H1 (cell line): ENCODE measurements at regions not wholly inside any gene's neighbourhood (a gene's known extent, or its start where the extent isn't known, plus 50 kb on each side); places are given as distances from the start of the nearest gene placed in this dataset.

Experiments
- CTCF ChIA-PET: fragments of 300-600 bp; sonication (Branson Sonifier 250); formaldehyde crosslinking; loops from one replicate; lab custom pipeline; 2021; ENCODE audit not compliant: partially characterized antibody; lab: Charles Lee
- POLR2A ChIA-PET: fragments of 300-600 bp; sonication (Branson Sonifier 250); formaldehyde crosslinking; loops from one replicate; lab custom pipeline; 2021; ENCODE audit warnings: inconsistent platforms; ENCODE audit not compliant: partially characterized antibody; lab: Charles Lee
- DNase-seq, 2 experiments: peaks; one replicate each; pipeline versions ENCODE4 v3.0.0 to v3.0.0-alpha.2; 2010 to 2022; ENCODE audit warnings: low spot score in 2 of 2, low read depth in 1 of 2, mixed read lengths in 1 of 2
- FAIRE-seq: peaks from 2 replicates; lab custom pipeline; 2011; peaks lifted over from hg19 to GRCh38; lab: Jason Lieb, UNC
- H2AFZ ChIP-seq: 2 replicates; pipeline ENCODE4 v1.8.1; 2012; ENCODE audit warnings: low read length, inconsistent platforms
- H2AK5ac ChIP-seq: 2 replicates; pipeline ENCODE4 v1.6.1; 2013; ENCODE audit warnings: low read depth, low read length
- H2BK120ac ChIP-seq: replicated peaks from 2 replicates; pipeline ENCODE3; 2013; ENCODE audit warnings: low read depth, low read length, inconsistent platforms
- H2BK12ac ChIP-seq: 2 replicates; pipeline ENCODE4 v1.6.1; 2013; ENCODE audit warnings: low read depth, low read length
- H2BK15ac ChIP-seq: 2 replicates; pipeline ENCODE4 v1.6.1; 2013; ENCODE audit warnings: low read length
- H2BK20ac ChIP-seq: 2 replicates; pipeline ENCODE4 v1.6.1; 2013; ENCODE audit warnings: low read length
- H2BK5ac ChIP-seq: 2 replicates; pipeline ENCODE4 v1.6.1; 2013; ENCODE audit warnings: low read depth, low read length
- H3K14ac ChIP-seq: 2 replicates; pipeline ENCODE4 v1.6.1; 2013; ENCODE audit warnings: inconsistent platforms; ENCODE audit not compliant: insufficient read length
- H3K18ac ChIP-seq: 2 replicates; pipeline ENCODE4 v1.6.1; 2013; ENCODE audit warnings: low read length; ENCODE audit errors: extremely low read depth
- H3K23ac ChIP-seq: 2 replicates; pipeline ENCODE4 v1.6.1; 2013; ENCODE audit warnings: inconsistent platforms; ENCODE audit not compliant: insufficient read length
- H3K23me2 ChIP-seq: 2 replicates; pipeline ENCODE4 v1.6.1; 2013; ENCODE audit warnings: low read depth, low read length
- H3K27ac ChIP-seq: 2 replicates; pipeline ENCODE4 v1.6.1; 2011; ENCODE audit warnings: low read depth, low read length, inconsistent platforms
- H3K27me3 ChIP-seq, 4 experiments: replicated peaks in 1 of 4; 1 replicate in 1 of 4; 2 replicates in 3 of 4; pipeline versions ENCODE4 v1.6.1 to v1.8.1; 2011 to 2013; ENCODE audit warnings: low read length in 3 of 4, mild to moderate bottlenecking in 3 of 4, inconsistent platforms in 2 of 4, mixed read lengths in 2 of 4, moderate library complexity in 1 of 4; ENCODE audit not compliant: control insufficient read depth in 3 of 4, insufficient read depth in 3 of 4; ENCODE audit errors: extremely low read depth in 1 of 4
- H3K36me3 ChIP-seq, 4 experiments: 2 replicates each; pipeline versions ENCODE4 v1.6.1 to v1.8.1; 2011 to 2013; ENCODE audit warnings: mild to moderate bottlenecking in 4 of 4, low read length in 3 of 4, moderate library complexity in 2 of 4, control low read depth in 1 of 4, inconsistent platforms in 1 of 4; ENCODE audit not compliant: insufficient read depth in 4 of 4, control insufficient read depth in 2 of 4
- H3K4ac ChIP-seq: replicated peaks from 2 replicates; pipeline ENCODE3; 2013; ENCODE audit warnings: low read length, low read depth, mixed read lengths, inconsistent platforms; ENCODE audit not compliant: insufficient read length
- H3K4me1 ChIP-seq, 4 experiments: replicated peaks in 1 of 4; 1 replicate in 1 of 4; 2 replicates in 3 of 4; pipeline versions ENCODE4 v1.6.1 to v1.8.1; 2011 to 2013; ENCODE audit warnings: low read length in 3 of 4, inconsistent platforms in 2 of 4, mixed read lengths in 1 of 4; ENCODE audit not compliant: insufficient read depth in 4 of 4, control insufficient read depth in 3 of 4
- H3K4me2 ChIP-seq, 2 experiments: 2 replicates each; pipeline versions ENCODE4 v1.6.1 to v1.8.1; 2011 to 2013; ENCODE audit warnings: low read depth in 2 of 2, low read length in 2 of 2, control low read depth in 1 of 2, inconsistent platforms in 1 of 2, mild to moderate bottlenecking in 1 of 2; ENCODE audit not compliant: insufficient read depth in 1 of 2
- H3K4me3 ChIP-seq, 4 experiments: fragments of 200-600, 300-600 bp in 1 of 4; sonication (generic), shearing (Covaris generic), sonication (Bioruptor Twin) in 1 of 4; 2 replicates each; pipeline versions ENCODE4 v1.5.1 to v1.8.1; 2011 to 2016; ENCODE audit warnings: low read length in 4 of 4, low read depth in 3 of 4, control low read depth in 2 of 4, inconsistent platforms in 2 of 4, mild to moderate bottlenecking in 2 of 4, mixed read lengths in 1 of 4, moderate library complexity in 1 of 4; ENCODE audit not compliant: insufficient read depth in 2 of 4; ENCODE audit errors: extremely low read depth in 1 of 4
- H3K56ac ChIP-seq: replicated peaks from 2 replicates; pipeline ENCODE3; 2013; ENCODE audit warnings: low read depth, mild to moderate bottlenecking, mixed read lengths, low read length, inconsistent platforms; ENCODE audit not compliant: insufficient read length
- H3K79me1 ChIP-seq: 2 replicates; pipeline ENCODE4 v1.6.1; 2013; ENCODE audit warnings: low read depth, low read length, control low read depth
- H3K79me2 ChIP-seq, 2 experiments: 2 replicates each; pipeline versions ENCODE4 v1.6.1 to v1.8.1; 2012 to 2013; ENCODE audit warnings: low read length in 2 of 2, mild to moderate bottlenecking in 2 of 2, inconsistent platforms in 1 of 2; ENCODE audit not compliant: insufficient read depth in 2 of 2, control insufficient read depth in 1 of 2
- H3K9ac ChIP-seq, 4 experiments: replicated peaks in 1 of 4; 1 replicate in 1 of 4; 2 replicates in 3 of 4; pipeline versions ENCODE4 v1.6.1 to v1.8.1; 2011 to 2013; ENCODE audit warnings: low read depth in 3 of 4, low read length in 3 of 4, control low read depth in 2 of 4, mild to moderate bottlenecking in 2 of 4, moderate library complexity in 2 of 4, inconsistent platforms in 1 of 4; ENCODE audit errors: extremely low read depth in 1 of 4
- H3K9me3 ChIP-seq, 2 experiments: 2 replicates each; pipeline versions ENCODE4 v1.6.1 to v1.8.1; 2012 to 2013; ENCODE audit warnings: mild to moderate bottlenecking in 2 of 2, moderate library complexity in 2 of 2, control low read depth in 1 of 2, inconsistent platforms in 1 of 2, low read depth in 1 of 2, low read length in 1 of 2, mixed read lengths in 1 of 2; ENCODE audit not compliant: insufficient read depth in 2 of 2
- H4K20me1 ChIP-seq, 2 experiments: replicated peaks in 1 of 2; 2 replicates each; pipeline versions ENCODE3 to v1.8.1; 2011 to 2013; ENCODE audit warnings: inconsistent platforms in 2 of 2, low read length in 2 of 2, mild to moderate bottlenecking in 1 of 2; ENCODE audit not compliant: insufficient read depth in 2 of 2, control insufficient read depth in 1 of 2
- H4K5ac ChIP-seq: 2 replicates; pipeline ENCODE4 v1.6.1; 2013; ENCODE audit warnings: low read length, low read depth, mixed read lengths, inconsistent platforms; ENCODE audit not compliant: insufficient read length
- H4K8ac ChIP-seq: 2 replicates; pipeline ENCODE4 v1.8.0; 2013; ENCODE audit warnings: mild to moderate bottlenecking, moderate library complexity, low read length, inconsistent platforms; ENCODE audit not compliant: insufficient read depth; ENCODE audit errors: extremely low read depth
- H4K91ac ChIP-seq: replicated peaks from 2 replicates; pipeline ENCODE3; 2013; ENCODE audit warnings: low read length, mixed read lengths, inconsistent platforms; ENCODE audit not compliant: insufficient read length
- ASH2L ChIP-seq: fragments of 200-600, 300-600 bp; sonication (generic); IDR thresholded peaks from one replicate; pipeline ENCODE4 v1.7.1; 2017; ENCODE audit warnings: low read length
- NANOG ChIP-seq: IDR thresholded peaks from 2 replicates; pipeline ENCODE4 v1.6.1; 2011; ENCODE audit warnings: low read length, low read depth, mild to moderate bottlenecking, inconsistent platforms; ENCODE audit not compliant: insufficient read depth, poor library complexity, severe bottlenecking
- TAF7 ChIP-seq: optimal IDR thresholded peaks from 2 replicates; pipeline ENCODE3; 2011; ENCODE audit warnings: low read depth, mild to moderate bottlenecking, inconsistent platforms, low read length, moderate library complexity, borderline replicate concordance
- WGBS, 2 experiments: shearing (Covaris generic) in 1 of 2; methylation state at CpG; one replicate each; pipeline versions ENCODE4 v1.1.6 to v1.1.7; 2013 to 2015; ENCODE audit warnings: low lambda C conversion rate in 2 of 2, mixed read lengths in 2 of 2, inconsistent platforms in 1 of 2, low coverage in 1 of 2, missing lambda C conversion rate in 1 of 2; ENCODE audit not compliant: insufficient replicate concordance in 2 of 2, insufficient coverage in 1 of 2, insufficient read length in 1 of 2; ENCODE audit errors: extremely low coverage in 1 of 2, missing lambda C conversion rate in 1 of 2; 5-methylcytosine and 5-hydroxymethylcytosine counted together

- Histone ChIP-seq H2BK5ac (no peak overlapping the region), H3K27me3 (no peaks in the 10 kb centered on the region), H4K8ac (no peak overlapping the region), H3K9ac (no peak overlapping the region)
- TF ChIP-seq TAF7, result no peak
- TF ChIP-seq ASH2L, result no peak
- no peak for TF ChIP-seq NANOG
- TF ChIP-seq, all 59 proteins: peak for 0
- FAIRE-seq (no peak), DNase-seq (no peak)
- Histone ChIP-seq H4K20me1 (no peaks in the 10 kb centered on the region), H4K91ac (no peak overlapping the region), H3K4me2 (no peak overlapping the region), H3K79me2 (no peaks in the 10 kb centered on the region), H3K14ac (no peak overlapping the region), H3K18ac (no peak overlapping the region), H3K79me1 (no peaks in the 10 kb centered on the region), H3K4me1 (no peaks in the 10 kb centered on the region), H3K4me3 (no peak overlapping the region), H3K36me3 (no peaks in the 10 kb centered on the region), H2AFZ (no peak overlapping the region), H2BK20ac (no peak overlapping the region), H2BK12ac (no peak overlapping the region), H4K5ac (no peak overlapping the region), H3K56ac (no peak overlapping the region), H3K4ac (no peak overlapping the region), H2BK120ac (no peak overlapping the region), H2BK15ac (no peak overlapping the region), H3K27ac (no peak overlapping the region), H3K9me3 (peaks cover 9% of the 10 kb centered on the region in 2 experiments; a peak in 2 of 4 replicates), H2AK5ac (no peak overlapping the region), H3K23me2 (no peaks in the 10 kb centered on the region; the same call in 1 of the 2 replicates), H3K23ac (no peak overlapping the region)
- ChIA-PET CTCF (no interaction called here), POLR2A (no interaction called here)
- 87% methylated on average over 2 of the region's 2 CpGs; no CpG with 5 or more reads in 1 of the 2 experiments for WGBS, 2 experiments
Observed at GRCh38 chr5:40171971-40172370, 507.7 kb upstream of the PTGER4 start.
